Fibroblast of lung (primary cell): ENCODE measurements at regions not wholly inside any gene's neighbourhood (a gene's known extent, or its start where the extent isn't known, plus 50 kb on each side); places are given as distances from the start of the nearest gene placed in this dataset.

Experiments
- CTCF ChIP-seq, 2 donors: IDR thresholded peaks in 1 of 2; conservative IDR thresholded peaks in 1 of 2; 1 replicate in 1 of 2; 2 replicates in 1 of 2; pipeline ENCODE4 v1.5.1; 2011 to 2012; ENCODE audit warnings: low read length in 2 of 2, control low read depth in 1 of 2, inconsistent platforms in 1 of 2, low read depth in 1 of 2, mild to moderate bottlenecking in 1 of 2
- EZH2 ChIP-seq: IDR thresholded peaks from 2 replicates; pipeline ENCODE4 v1.5.1; 2012; ENCODE audit warnings: low read length, control low read depth, mild to moderate bottlenecking; ENCODE audit errors: missing control alignments

- TF ChIP-seq CTCF (conservative IDR thresholded peaks at IDR 0.05 in 1 of 2, IDR thresholded peaks at IDR 0.05 in 1 of 2; ENCODE audit: low read depth in 1 of 2, low read length in 2 of 2) (no peak), EZH2 (no peak)
Measured at GRCh38 chr5:7117961-7118360, 278.0 kb upstream of the ADCY2 start.
